ENCODE measurements at regions not wholly inside any gene's neighbourhood (a gene's known extent, or its start where the extent isn't known, plus 50 kb on each side); places are given as distances from the start of the nearest gene placed in this dataset.

DNA sequence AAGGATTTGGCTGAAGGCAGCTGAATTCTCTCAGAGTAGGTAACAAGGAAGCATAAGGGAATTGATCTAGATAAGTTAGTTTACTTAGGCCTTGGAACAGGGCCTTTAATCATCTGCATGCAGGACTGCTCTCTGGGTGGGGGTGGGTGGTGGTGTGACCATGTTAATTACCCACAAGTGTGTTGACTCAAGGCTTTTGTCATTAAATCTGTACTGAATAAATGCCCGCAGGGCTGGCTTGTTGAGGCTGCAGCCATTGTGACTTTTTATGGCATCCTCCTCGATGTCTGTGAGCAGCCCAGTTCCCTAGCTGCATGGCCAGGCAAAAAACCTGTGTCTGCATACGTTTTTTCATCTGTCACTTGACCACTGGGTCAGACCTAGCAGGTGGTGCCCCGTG, 63.5 kb upstream of the ASCC3 start:
- DNase-seq: no peak

DNA sequence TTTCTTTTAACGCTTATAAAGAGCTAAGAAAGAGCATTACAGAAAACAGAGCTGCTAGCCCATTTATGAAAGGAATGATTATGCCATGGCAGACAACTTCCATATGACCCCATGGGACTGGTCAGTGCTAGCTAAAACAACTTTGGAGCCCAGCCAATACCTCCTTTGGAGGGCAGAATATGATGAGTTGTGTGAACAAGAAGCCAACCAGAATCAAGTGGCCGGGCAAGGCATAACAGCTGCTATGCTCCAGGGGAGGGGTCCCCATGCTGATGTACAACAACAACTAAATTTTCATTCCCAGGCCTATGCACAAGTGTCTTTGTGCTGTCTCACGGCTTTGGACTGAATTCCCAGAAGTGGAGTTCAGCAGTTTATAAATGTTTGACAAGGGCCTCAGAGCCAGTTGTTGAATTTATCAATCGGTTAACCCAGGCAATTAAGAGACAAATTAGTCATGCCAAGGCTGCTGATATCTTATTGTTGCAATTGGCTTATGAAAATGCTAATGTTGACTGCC, 65.0 kb upstream of the ASCC3 start:
- no peak for DNase-seq

DNA sequence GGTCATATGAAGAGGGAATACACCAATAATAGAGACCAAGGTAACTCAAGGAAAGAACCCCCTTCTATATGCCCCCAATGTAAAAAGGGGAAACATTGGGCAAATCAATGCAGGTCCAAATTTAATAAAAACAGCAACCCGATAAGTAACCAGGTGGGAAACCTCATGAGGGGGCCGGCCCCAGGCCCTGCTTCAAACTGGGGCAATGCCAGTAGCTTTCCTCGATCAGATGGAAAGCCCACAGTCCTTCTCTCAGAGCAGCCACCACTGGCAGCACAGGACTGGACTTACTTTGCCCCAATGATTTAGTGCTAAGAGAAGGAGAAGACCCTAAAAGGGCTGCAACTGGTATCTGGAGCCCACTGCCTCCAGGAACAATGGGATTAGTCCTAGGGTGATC, 65.6 kb upstream of the ASCC3 start:
- DNase-seq: no peak

DNA sequence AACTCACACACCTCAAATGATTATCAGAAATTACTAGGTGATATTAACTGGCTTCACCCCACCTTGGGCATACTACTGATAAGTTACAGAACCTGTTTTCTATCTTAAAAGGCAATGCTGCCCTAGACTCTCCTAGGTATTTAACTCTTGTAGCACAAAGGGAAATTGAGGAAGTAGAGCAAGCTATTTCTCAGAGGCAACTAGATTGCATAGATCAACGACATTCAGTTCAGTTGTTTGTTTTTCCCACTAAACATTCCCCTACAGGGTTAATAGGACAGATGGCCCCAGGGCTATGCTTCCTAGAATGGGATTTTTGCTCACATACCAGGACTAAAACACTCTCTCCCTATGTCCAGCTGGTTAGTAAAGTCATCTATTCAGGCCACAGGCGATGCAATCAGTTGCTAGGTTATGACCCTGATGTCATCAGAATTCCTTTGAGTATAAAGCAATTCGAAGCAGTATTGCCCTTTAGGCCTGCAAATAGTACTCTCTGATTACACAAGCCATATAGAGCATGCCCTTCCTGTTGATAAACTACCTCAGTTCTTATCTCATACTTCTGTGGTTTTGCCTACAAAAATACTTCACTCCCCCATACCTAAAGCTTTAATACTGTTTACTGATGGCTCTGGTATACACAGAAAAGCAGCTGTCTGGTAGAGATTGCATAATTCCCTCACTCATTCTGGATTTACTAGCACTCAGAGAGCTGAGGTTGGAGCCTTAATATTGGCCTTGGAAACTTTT, 67.4 kb upstream of the ASCC3 start:
- DNase-seq: no peak

DNA sequence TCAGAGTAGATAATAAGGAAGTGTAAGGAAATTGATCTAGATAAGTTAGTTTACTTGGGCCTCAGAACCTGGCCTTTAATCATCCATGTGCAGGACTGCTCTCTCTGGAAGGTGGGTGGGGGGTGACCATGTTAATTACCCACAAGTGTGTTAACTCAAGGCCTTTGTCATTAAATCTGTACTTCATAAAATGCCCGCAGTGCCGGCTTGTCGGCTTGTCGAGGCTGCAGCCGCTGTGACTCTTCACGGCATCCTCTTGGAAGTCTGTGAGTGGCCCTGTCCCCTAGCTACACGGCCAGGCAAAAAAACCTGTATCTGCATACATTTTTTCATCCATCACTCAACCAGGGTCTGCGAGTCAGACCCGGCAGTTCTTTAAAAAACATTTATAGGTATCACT, 70.9 kb upstream of the ASCC3 start:
- no peak for DNase-seq

DNA sequence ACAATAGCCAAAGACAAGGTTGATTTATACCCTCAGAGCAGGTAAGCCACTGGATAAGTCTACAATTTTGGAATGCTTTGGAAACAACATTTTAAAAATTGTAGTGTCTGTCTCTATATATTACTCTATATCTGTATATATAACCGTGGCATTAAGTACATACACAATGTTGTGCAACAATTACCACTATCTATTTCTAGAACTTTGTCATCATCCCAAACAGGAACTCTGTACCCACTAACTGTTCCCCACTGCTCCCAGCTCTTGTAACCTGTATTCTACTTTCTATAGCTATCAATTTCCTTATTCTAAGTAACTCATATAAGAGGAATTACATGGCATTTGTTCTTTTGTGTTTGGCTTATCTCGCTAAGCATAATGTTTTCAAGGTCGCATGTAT, 78.2 kb upstream of the ASCC3 start:
- DNase-seq: no peak

DNA sequence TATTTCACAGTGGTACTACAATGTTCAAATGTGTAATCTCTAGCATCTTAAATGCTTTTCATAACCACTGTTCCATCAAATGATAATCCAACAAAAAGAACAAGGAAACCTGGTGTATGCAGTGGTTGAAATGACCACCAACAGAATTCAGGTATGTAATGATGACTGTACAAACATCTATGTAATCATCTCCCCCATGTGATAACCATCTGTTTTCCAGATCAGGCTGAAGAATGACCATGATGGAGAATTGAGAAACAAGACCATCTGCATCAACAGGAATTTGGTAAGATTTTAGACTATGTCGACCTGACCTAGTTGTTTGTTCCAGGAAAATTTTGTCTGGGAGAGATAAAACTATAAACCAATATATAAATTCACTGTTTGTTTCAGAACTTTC, 81.3 kb upstream of the ASCC3 start:
- no peak for DNase-seq

DNA sequence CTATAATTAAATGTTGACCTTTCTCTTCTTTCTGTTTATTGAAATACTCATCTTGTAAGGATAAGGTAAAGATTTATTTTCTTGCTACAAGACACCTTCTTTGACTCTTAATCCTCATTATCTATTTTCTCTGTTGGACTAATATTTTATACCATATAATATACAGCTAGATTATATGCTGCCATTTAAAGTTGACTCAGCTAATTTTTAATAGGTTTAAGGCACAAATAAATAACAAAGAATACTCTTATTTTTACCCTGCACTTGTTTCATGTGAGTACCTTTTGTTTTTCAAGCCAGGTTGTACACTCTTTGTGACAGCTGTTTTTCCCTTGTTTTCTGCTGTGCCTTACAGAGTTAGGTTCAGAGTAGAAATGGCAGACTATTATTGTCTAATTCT, 83.9 kb upstream of the ASCC3 start:
- DNase-seq: no peak

DNA sequence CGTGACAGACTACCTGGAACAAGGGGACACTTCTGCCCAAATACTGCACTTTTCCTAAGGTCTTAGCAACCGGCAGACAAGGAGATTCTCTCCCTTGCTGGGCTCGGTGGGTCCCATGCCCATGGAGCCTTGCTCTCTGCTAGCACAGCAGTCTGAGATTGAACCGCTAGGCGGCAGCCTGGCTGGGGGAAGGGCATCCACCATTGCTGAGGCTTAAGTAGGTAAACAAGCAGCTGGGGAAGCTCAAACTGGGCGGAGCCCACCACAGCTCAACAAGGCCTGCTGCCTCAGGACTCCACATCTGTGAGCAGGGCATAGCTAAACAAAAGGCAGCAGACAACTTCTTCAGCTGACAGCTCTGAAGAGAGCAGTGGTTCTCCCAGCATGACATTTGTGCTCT, 87.8 kb upstream of the ASCC3 start:
- DNase-seq: no peak

DNA sequence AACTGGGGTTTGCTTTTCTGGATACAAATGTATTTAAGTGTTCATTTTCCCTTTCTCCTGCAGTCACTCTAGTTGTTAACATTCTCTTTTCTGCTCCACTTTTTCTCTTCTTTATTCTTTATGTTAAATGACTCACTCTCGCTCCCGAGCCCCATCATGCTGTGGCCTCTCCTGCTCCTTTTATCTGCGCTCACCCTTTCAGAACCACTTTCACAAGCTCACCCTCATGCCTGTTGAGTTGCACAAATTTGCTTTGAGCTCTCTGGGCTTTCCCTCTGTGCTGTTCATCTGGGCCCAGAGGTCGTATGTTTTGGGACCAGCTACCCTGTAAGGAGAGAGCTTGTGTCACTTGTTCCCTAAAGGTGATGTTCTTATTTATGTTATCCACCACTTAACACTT, 98.1 kb upstream of the ASCC3 start:
- DNase-seq: no peak

DNA sequence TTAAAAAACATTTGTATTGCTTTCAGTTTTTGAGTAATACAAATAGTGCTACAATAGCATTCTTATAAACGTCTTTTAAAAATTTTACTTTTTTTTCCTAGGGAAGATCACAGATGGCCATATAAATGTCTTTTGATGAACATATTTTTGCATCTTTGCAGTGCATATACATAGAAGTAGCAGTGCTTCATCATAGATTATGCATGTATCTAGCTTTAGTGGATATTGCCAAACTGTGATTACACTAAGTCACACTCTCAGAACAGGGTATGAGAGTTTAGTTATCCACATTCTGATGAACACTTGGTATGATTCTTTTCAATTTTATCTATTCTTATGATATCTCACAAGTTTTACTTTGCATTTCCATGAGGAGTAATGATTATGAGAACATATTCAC, 99.8 kb upstream of the ASCC3 start:
- DNase-seq: no peak

DNA sequence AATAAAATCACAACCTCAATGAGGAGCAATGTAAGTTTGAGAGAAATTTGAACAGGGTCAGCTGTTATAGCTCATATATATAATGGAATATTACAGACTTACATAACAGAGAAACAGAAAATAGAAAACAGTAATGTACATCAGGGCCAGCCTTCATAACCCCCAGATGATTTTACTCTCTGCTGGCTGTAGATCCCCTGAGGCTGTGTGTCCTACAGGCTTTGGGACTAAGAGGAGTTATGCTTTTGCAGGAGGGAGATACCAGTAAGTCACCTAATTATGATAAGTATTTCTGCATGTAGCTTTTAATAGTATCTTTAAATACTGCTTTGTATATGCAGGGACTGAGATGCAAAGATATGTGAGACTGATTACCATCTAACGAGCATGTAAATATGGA, 105.8 kb upstream of the ASCC3 start:
- no peak for DNase-seq

DNA sequence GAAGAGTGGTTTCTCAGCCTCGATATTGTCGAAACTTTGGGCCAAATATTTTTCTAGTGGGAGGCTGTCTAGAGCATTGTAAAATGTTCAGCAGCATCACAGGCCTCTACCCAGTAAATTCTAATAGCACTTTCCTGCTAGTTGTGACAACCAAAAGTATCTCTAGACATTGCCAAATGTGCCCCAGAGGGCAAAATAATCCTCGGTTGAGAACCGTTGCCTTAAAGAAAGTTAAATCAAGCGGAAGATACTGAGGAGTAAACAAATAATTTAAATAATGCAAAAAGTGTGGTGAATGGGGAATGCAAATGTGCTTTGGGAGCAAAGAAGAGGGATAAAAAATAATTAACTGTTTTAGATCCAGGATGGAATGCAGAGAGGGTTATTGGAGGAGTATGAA, 106.4 kb upstream of the ASCC3 start:
- DNase-seq: no peak

DNA sequence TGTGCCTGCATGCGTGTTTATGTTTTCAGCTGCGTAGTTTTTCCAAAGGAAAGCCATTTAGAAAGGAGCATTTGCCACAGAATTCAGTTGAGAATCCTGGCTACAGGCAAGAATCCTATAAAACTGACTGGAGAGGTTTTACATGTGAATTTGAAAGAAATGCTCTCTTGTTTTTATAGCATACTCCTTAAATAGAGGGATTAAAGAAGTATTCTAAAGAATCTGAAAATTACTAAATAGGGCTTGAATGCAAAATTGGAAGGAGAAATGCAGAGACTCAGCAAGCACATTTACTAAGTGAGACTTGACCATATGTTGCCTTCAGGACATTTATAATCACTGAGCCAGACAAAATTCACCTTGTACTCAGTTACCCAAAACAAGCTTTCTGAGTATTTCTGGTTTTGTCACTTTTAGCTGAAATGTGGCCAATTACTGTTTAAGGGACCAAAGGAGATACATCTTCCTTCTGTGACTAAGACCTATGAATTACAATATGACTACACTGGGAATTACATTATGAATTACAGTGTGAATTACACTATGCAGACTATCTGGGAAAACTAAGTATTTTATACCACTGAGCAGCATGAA, 107.4 kb upstream of the ASCC3 start:
- no peak for DNase-seq

DNA sequence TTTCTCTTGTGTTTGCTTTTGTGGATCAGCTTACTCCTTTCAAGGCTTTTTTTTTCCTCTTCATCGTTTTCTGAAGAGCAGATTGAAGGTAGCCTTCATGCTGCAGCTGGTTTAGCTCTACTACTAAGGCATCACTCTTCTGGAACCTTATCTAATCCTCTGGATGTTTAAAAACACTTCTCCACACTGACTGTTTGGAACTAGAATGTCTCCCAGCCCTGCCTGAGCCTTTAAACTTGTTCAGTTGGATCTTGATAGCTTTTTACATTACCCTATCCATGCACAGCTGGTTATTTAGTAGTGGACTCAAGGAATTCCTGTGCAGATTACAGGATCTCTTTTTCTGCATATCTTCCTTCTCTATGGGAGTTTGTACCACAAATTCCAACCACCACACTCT, 108.9 kb upstream of the ASCC3 start:
- no peak for DNase-seq

DNA sequence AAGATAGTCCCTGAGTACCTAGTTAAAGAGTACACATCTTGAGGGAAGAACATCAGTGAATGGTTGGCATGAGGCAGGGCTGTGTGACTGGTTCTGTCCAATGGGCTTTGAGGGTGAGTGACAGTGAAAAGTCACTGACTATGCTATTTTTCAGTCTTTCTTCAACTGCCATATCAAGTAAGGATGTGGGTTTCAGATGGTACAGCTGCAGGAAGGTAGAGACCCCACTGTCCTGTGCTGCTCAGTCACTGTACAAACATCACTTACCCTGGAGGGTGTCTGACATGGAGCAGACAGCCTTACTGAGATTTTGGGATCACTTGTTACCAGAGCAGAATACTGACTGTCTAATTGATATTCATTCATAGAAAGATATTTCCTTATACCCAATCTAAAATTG, 115.3 kb upstream of the ASCC3 start:
- no peak for DNase-seq

DNA sequence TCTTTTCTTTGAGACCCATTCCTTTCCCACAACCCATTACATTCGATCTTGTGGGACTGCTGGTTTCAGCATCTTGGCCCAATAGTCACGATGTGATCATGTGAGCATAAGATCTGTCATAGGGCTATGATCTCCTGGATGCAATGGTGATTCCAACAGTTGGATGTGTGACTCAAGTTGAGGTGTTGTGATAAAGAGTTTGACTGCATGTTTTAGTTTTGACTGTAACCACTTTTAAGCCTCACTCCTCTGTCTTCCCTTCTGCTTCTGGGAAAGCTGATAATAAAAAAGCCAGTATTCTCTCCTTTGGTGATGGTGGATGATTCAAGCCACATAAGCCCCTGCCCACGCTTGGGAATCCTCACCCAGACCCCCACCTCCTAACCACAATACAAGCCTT, 117.0 kb upstream of the ASCC3 start:
- no peak for DNase-seq

DNA sequence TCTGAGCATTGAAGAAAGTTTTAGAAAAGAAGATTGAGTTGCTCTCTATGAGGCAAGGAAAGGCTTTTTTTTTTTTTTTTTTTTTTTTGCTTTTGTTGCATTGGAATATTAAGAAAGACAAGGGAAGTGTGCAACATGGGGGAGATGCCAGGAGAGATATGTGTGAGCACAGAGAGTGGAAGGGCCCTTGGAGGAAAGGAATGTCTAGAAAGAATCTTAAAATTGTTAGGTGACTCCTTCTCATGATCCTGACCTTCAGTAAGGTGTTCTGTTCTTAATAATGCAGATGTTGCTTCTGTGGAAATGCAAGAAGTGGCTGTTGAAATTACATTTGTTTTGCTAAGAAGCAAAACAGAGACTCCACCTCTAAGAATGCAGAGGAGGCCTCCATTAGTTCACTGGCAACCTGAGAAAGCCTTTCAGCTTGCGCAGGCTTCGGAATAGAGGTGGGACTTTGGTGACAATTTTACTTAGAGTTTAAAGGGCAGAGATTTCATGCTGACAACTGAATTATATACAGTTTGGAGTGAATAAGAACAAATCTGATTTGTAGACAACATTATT, 118.0 kb upstream of the ASCC3 start:
- no peak for DNase-seq

DNA sequence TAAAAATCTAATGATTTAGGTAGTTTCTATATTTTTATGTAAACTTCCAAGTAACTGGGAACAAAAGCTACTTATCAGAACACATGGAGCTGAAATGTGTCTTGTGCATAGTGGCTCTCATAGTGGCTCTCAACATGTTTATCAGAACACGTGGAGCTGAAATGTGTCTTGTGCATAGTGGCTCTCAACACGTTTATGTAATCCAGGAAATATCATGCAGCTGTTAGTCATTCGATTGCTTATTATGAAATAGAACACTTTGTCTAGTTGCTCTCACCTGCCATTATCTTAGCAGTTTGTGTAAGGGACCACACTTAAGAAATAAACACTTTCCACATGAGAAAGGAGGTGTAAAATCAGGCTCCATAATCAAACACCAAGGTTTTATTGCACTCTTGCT, 119.2 kb upstream of the ASCC3 start:
- DNase-seq: no peak

DNA sequence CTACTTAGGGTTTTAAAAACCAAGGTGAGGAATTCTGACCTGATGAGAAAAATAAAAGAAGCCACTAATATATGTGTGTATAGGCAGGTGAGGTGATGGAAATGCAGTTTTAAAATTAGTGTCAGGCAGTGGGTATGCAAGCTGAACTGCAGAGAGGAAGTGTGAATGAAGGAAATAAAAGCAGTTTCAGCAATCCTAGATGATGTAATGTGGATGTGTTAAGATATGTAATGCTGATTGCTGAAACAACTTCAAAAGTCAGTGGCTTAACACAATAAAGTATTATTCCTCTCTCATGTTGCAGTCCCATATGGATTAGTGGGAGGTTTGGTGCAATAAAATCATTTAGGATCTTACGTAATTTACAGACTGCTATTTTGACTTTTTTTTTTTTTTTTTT, 119.9 kb upstream of the ASCC3 start:
- no peak for DNase-seq

DNA sequence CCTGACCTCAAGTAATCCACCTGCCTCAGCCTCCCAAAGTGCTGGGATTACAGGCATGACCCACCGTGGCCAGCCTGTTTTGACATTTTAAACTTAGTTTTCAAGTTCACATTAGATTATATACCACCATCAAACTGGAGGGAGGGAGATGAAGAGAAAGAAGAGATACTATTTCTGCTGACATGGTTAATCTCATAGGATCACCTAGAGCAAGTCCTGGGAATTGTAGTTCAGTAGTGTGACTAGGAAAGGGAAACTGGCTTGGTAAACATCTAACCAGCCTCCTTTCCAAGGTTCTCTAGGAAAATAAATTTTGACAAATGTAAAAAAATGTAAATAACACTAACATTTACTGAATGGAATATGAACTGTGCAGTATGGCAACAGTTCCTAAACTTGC, 120.5 kb upstream of the ASCC3 start:
- DNase-seq: no peak

DNA sequence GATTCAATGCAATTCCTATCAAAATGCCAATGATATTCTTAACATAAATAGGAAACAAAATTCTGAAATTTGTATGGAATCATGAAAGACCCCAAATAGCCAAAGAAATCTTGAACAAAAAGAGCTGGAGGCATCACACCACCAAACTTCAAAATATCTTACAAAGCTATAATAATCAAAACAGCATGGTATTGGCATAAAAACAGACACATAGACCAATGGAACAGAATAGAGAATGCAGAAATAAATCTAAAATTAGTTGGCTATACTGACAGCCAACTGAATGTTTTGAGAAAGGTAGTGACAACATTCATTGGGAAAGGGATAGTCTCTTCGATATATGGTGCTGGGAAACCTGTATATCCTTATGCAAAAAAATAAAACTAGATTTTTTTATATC, 121.9 kb upstream of the ASCC3 start:
- no peak for DNase-seq

DNA sequence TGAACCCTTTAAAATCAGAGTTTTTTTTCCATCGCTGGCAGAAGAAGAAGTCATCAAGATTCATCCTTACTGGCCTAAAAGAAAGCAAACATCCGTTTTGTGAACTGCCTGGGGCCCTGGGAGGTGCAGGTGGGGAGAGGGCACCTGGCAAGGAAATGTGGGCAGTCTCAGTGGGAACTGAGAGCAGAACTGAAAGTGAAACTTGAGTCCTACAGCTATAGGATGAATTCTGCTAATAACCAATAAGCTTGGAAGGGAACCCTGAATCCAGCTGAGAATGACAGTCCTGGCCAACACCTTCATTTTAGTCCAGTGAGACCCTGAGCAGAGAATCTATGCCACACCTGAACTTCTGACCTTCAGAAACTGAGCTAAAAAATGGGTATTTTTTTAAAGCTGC, 130.1 kb upstream of the ASCC3 start:
- no peak for DNase-seq
